ENCODE measurements at regions not wholly inside any gene's neighbourhood (a gene's known extent, or its start where the extent isn't known, plus 50 kb on each side); places are given as distances from the start of the nearest gene placed in this dataset.

DNA sequence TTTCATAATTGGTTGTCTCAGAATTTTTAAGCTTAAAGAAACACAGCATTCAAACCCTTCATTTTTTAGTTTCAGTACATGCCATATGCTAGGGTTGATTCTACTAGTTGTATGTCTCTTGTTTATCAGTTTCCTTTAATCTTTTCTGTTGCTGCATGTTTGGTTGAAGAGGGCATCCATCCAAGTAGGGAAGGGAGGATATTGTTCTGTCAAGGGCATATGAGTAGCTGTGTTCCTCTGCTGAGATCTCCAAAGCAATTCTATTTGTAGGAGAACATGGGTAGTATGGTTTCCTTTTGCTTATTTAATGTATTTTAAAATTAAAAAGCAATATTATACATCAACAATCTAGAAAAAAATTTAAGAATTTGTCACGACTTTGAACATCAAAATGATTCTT lies 167.7 kb downstream of the FHIP1A start:
- intact Hi-C loops (cut with micrococcal nuclease) = no loop called here
- Histone ChIP-seq H3K4me2 (ENCODE audit: low read length) (no peak overlapping the region), H3K9me2 (ENCODE audit: insufficient read depth) (no peaks in the 10 kb centered on the region), H3K27me3 (ENCODE audit: insufficient read depth, low read length) (no peaks in the 10 kb centered on the region), H3K9ac (ENCODE audit: low read length) (no peak overlapping the region), H3K27ac (ENCODE audit: low read depth, low read length) (no peak overlapping the region), H2AFZ (ENCODE audit: low read depth, low read length, poor library complexity, severe bottlenecking) (no peak overlapping the region), H3K79me2 (ENCODE audit: insufficient read depth, low read length) (no peaks in the 10 kb centered on the region), H3K36me3 (ENCODE audit: control insufficient read depth in 1 of 2, insufficient read depth in 2 of 2, low read length in 2 of 2) (no peaks in the 10 kb centered on the region), H3K4me3 (replicated peaks in 1 of 2; ENCODE audit: low read depth in 1 of 2, low read length in 2 of 2) (no peak overlapping the region), H3K9me3 (ENCODE audit: control insufficient read depth in 1 of 2, insufficient read depth in 1 of 2, low read depth in 1 of 2, low read length in 2 of 2) (no peaks in the 10 kb centered on the region), H3K4me1 (ENCODE audit: control insufficient read depth in 1 of 2, insufficient read depth in 2 of 2, low read length in 2 of 2) (peaks cover 0 to 5% of the 10 kb centered on the region in 2 experiments; a peak in 1 of 4 replicates), H4K20me1 (ENCODE audit: insufficient read depth) (no peaks in the 10 kb centered on the region)
- RAD21 ChIA-PET (ENCODE audit: low non-redundant PET in 1 of 2, low total read pairs in 2 of 2, uncharacterized antibody in 2 of 2, unreplicated experiment in 2 of 2) = no interaction called here
- no TSS peak for BruUV-seq (replicated peaks)
- ATAC-seq = no peak
- POLR2A ChIA-PET = no interaction called here
- CTCF ChIA-PET = interaction anchor here (1.4 kb wide), 1 partner anchor 28 kb away, joined by 3 read pairs; no protein-coding TSS in a partner anchor
- no peak for DNase-seq (ENCODE audit: low read depth, low spot score)
- no peak for TF ChIP-seq SIN3A (IDR thresholded peaks at IDR 0.05; ENCODE audit: low read depth)
- TF ChIP-seq REST (IDR thresholded peaks at IDR 0.05; ENCODE audit: low read depth) = no peak

DNA sequence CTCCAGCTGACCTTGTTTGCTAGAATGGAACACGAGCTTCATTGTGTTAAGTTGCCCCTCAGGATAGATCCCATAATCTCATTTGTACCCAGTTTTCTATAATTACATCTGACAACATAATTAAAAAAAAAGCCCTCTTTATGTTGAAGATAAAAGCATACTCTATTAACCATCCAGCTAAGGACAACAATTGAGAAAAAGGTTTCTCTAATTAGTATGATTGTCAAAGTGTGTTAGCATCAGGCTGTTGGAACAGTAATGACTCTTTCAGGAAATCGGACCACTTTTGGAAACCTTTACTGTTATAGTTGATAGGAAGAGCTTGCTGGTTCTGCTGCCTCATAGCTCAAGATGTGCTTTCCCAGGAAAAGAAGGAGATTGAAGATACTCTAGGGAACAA lies 172.6 kb downstream of the FHIP1A start:
- no TSS peak for BruUV-seq (replicated peaks)
- RAD21 ChIA-PET (ENCODE audit: low non-redundant PET in 1 of 2, low total read pairs in 2 of 2, uncharacterized antibody in 2 of 2, unreplicated experiment in 2 of 2) = no interaction called here
- Histone ChIP-seq H3K9me3 (ENCODE audit: control insufficient read depth in 1 of 2, insufficient read depth in 1 of 2, low read depth in 1 of 2, low read length in 2 of 2) (no peaks in the 10 kb centered on the region), H3K4me2 (ENCODE audit: low read length) (no peak overlapping the region), H3K9me2 (ENCODE audit: insufficient read depth) (no peaks in the 10 kb centered on the region), H2AFZ (ENCODE audit: low read depth, low read length, poor library complexity, severe bottlenecking) (no peak overlapping the region), H3K9ac (ENCODE audit: low read length) (no peak overlapping the region), H3K36me3 (ENCODE audit: control insufficient read depth in 1 of 2, insufficient read depth in 2 of 2, low read length in 2 of 2) (no peaks in the 10 kb centered on the region), H4K20me1 (ENCODE audit: insufficient read depth) (no peaks in the 10 kb centered on the region), H3K4me1 (ENCODE audit: control insufficient read depth in 1 of 2, insufficient read depth in 2 of 2, low read length in 2 of 2) (no peaks in the 10 kb centered on the region), H3K79me2 (ENCODE audit: insufficient read depth, low read length) (no peaks in the 10 kb centered on the region), H3K27ac (ENCODE audit: low read depth, low read length) (no peak overlapping the region), H3K4me3 (replicated peaks in 1 of 2; ENCODE audit: low read depth in 1 of 2, low read length in 2 of 2) (no peak overlapping the region), H3K27me3 (ENCODE audit: insufficient read depth, low read length) (no peaks in the 10 kb centered on the region)
- DNase-seq (ENCODE audit: low read depth, low spot score) (no peak), ATAC-seq (no peak)
- POLR2A ChIA-PET = no interaction called here
- CTCF ChIA-PET = no interaction called here
- intact Hi-C loops (cut with micrococcal nuclease) = no loop called here
- TF ChIP-seq POLR2A (IDR thresholded peaks at IDR 0.05; ENCODE audit: borderline replicate concordance, extremely low read depth, insufficient read depth, insufficient read length) (no peak), FOSL1 (IDR thresholded peaks at IDR 0.05; ENCODE audit: low read depth) (no peak), TCF7L2 (IDR thresholded peaks at IDR 0.05; ENCODE audit: borderline replicate concordance, extremely low read depth, insufficient read depth, insufficient read length) (no peak), ZNF274 (IDR thresholded peaks at IDR 0.05; ENCODE audit: low read depth, low read length) (no peak), POLR2AphosphoS5 (IDR thresholded peaks at IDR 0.05; ENCODE audit: low read depth, low read length) (no peak), CBX3 (IDR thresholded peaks at IDR 0.05; ENCODE audit: low read depth) (no peak), ELF1 (IDR thresholded peaks at IDR 0.05; ENCODE audit: borderline replicate concordance, low read depth) (no peak), ZBTB33 (IDR thresholded peaks at IDR 0.05; ENCODE audit: extremely low read depth, insufficient replicate concordance, low read length) (no peak), EZH2phosphoT487 (IDR thresholded peaks at IDR 0.05; ENCODE audit: borderline replicate concordance) (no peak), MAX (IDR thresholded peaks at IDR 0.05) (no peak), SIN3A (IDR thresholded peaks at IDR 0.05; ENCODE audit: low read depth) (no peak), RAD21 (IDR thresholded peaks at IDR 0.05; ENCODE audit: low read depth) (no peak), JUND (IDR thresholded peaks at IDR 0.05) (no peak), EZH2 (IDR thresholded peaks at IDR 0.05) (no peak)
